Ovary (tissue), 7 donors: ENCODE measurements at regions not wholly inside any gene's neighbourhood (a gene's known extent, or its start where the extent isn't known, plus 50 kb on each side); places are given as distances from the start of the nearest gene placed in this dataset.

ENCODE experiments used
- DNase-seq, 5 donors: peaks; one replicate each; pipeline ENCODE4 v3.0.0-alpha.2; 2019 to 2020
- H3K27ac ChIP-seq, 2 donors: fragments of 200-600 bp; one replicate each; pipeline versions ENCODE4 v1.5.1 to v1.8.0; 2019 to 2022
- H3K27me3 ChIP-seq: fragments of 200-600 bp; one replicate; pipeline ENCODE4 v1.8.0; 2022
- H3K36me3 ChIP-seq: fragments of 200-600 bp; sonication (generic); one replicate; pipeline ENCODE4 v1.5.1; 2019
- H3K4me1 ChIP-seq: one replicate; pipeline ENCODE4 v1.8.1; 2013; ENCODE audit warnings: mild to moderate bottlenecking, moderate library complexity; ENCODE audit not compliant: insufficient read depth
- H3K4me3 ChIP-seq: fragments of 200-600 bp; sonication (generic); one replicate; pipeline ENCODE4 v1.5.1; 2017
- H3K9me3 ChIP-seq, 2 donors: fragments of 200-600 bp in 1 of 2; sonication (generic) in 1 of 2; one replicate each; pipeline versions ENCODE4 v1.5.1 to v1.8.1; 2013 to 2019; ENCODE audit warnings: mild to moderate bottlenecking in 1 of 2, moderate library complexity in 1 of 2
- CTCF ChIP-seq, 3 donors: fragments of 450-650 bp in 2 of 3; fragments of 200-600 bp in 1 of 3; IDR thresholded peaks; one replicate each; pipeline versions ENCODE4 v1.5.1 to v1.8.0; 2016 to 2022; ENCODE audit warnings: antibody characterized with exemption in 3 of 3, mild to moderate bottlenecking in 1 of 3
- EP300 ChIP-seq: sonication (generic); formaldehyde crosslinking; IDR thresholded peaks from one replicate; pipeline ENCODE4 v1.6.1; 2017; ENCODE audit warnings: antibody characterized with exemption
- POLR2A ChIP-seq: fragments of 450-650 bp; IDR thresholded peaks from one replicate; pipeline ENCODE4 v1.6.1; 2017; ENCODE audit warnings: antibody characterized with exemption, mild to moderate bottlenecking, moderate library complexity
- WGBS, 3 donors: extraction: QIAGEN DNeasy Blood & Tissue Kit in 1 of 3; methylation state at CpG; one replicate each; pipeline versions ENCODE4 v1.1.5 to v1.1.7; 2013 to 2017; 5-methylcytosine and 5-hydroxymethylcytosine counted together
- intact Hi-C, 4 donors: fragments of 100-400 bp; cut with DNase I; formaldehyde crosslinking; loops; one replicate each; pipeline versions ENCODE4 v1.11.0 to v1.15.1; 2022 to 2023
- donor health status: DM: no; HTN: no; CAD: no; lungs with moderate emphysema.
- donor health status: DM: no; HTN: no; CAD: no.
- donor health status: Bipolar disorder and iron deficiency.
- donor health status: DM: no; HTN: no; CAD: no.
- donor health status: DM: yes; HTN: yes; CAD: no.

GRCh38 chr10:101284744-101285463, 55.6 kb upstream of the LBX1 start:
- Histone ChIP-seq H3K9me3 (no peaks in the 10 kb centered on the region), H3K36me3 (no peaks in the 10 kb centered on the region), H3K27ac (no peak overlapping the region), H3K4me1 (peaks cover 2% of the 10 kb centered on the region), H3K27me3 (no peaks in the 10 kb centered on the region), H3K4me3 (no peak overlapping the region)
- intact Hi-C loops, result no loop called here
- TF ChIP-seq POLR2A (no peak), CTCF (IDR thresholded peaks at IDR 0.05) (no peak), EP300 (no peak)
- DNase-seq, result no peak
- 67 to 78% (median 73%) methylated on average over 7 of the region's 7 CpGs for WGBS, 3 donors

GRCh38 chr10:101285519-101286070, 56.3 kb upstream of the LBX1 start:
- no peak overlapping the region for H3K27ac ChIP-seq
- intact Hi-C loops, result no loop called here
- H3K36me3 ChIP-seq, result no peaks in the 10 kb centered on the region
- H3K4me3 ChIP-seq, result no peak overlapping the region
- WGBS, 3 donors, result 18 to 25% (median 22%) methylated on average over 14 to 15 of the region's 15 CpGs
- no peak for TF ChIP-seq EP300
- H3K9me3 ChIP-seq, result no peaks in the 10 kb centered on the region
- no peaks in the 10 kb centered on the region for H3K27me3 ChIP-seq
- H3K4me1 ChIP-seq, result peaks cover 2% of the 10 kb centered on the region
- peak in 1 of 5 donors; percentile 43 for DNase-seq

- H3K27me3 ChIP-seq, result no peaks in the 10 kb centered on the region
- intact Hi-C loops, result no loop called here
- H3K27ac ChIP-seq, result no peak overlapping the region
- TF ChIP-seq EP300 (no peak), CTCF (IDR thresholded peaks at IDR 0.05) (no peak), POLR2A (no peak)
- DNase-seq, result no peak
- 68 to 71% (median 69%) methylated on average over 12 of the region's 12 CpGs for WGBS, 3 donors
- H3K4me1 ChIP-seq, result peaks cover 3% of the 10 kb centered on the region
- no peaks in the 10 kb centered on the region for H3K9me3 ChIP-seq
- no peak overlapping the region for H3K4me3 ChIP-seq
- no peaks in the 10 kb centered on the region for H3K36me3 ChIP-seq
Observed at GRCh38 chr10:101286248-101287046, 57.2 kb upstream of the LBX1 start.

GRCh38 chr10:101287183-101287996, 58.1 kb upstream of the LBX1 start:
- no peaks in the 10 kb centered on the region for H3K36me3 ChIP-seq
- H3K9me3 ChIP-seq, result no peaks in the 10 kb centered on the region
- DNase-seq, result no peak
- no peak overlapping the region for H3K27ac ChIP-seq
- H3K4me3 ChIP-seq, result no peak overlapping the region
- intact Hi-C loops, result no loop called here
- no peaks in the 10 kb centered on the region for H3K27me3 ChIP-seq
- WGBS, 3 donors, result 47 to 53% (median 51%) methylated on average over 18 of the region's 18 CpGs
- TF ChIP-seq EP300 (no peak), CTCF (IDR thresholded peaks at IDR 0.05) (no peak), POLR2A (no peak)
- peaks cover 3% of the 10 kb centered on the region for H3K4me1 ChIP-seq
